ENCODE measurements at regions not wholly inside any gene's neighbourhood (a gene's known extent, or its start where the extent isn't known, plus 50 kb on each side); places are given as distances from the start of the nearest gene placed in this dataset.

GRCh38 chr13:43947897-43948458 is 68.3 kb downstream of the LACC1 start (continued):
- TF ChIP-seq RBBP5 (IDR thresholded peaks at IDR 0.05; ENCODE audit: borderline replicate concordance, low read depth, low read length), result no peak
